ENCODE measurements at regions not wholly inside any gene's neighbourhood (a gene's known extent, or its start where the extent isn't known, plus 50 kb on each side); places are given as distances from the start of the nearest gene placed in this dataset.
"Not testable (repeated sequence)": the region's sequence is repeated elsewhere in the genome, so short reads cannot be mapped to it uniquely, and the experiment has no call there.

GRCh38 chr16:29195116-29195872, 210.4 kb downstream of the LAT start:
- DNase-seq = not testable (repeated sequence)

GRCh38 chr16:29194185-29194844, 209.5 kb downstream of the LAT start:
- DNase-seq = not testable (repeated sequence)

- not testable (repeated sequence) for DNase-seq
Measured at GRCh38 chr16:29193634-29194033, 208.8 kb downstream of the LAT start.

GRCh38 chr16:29193248-29193574, 208.4 kb downstream of the LAT start:
- not testable (repeated sequence) for DNase-seq

- DNase-seq = no peak
Measured at GRCh38 chr16:29192329-29193247, 207.7 kb downstream of the LAT start.

GRCh38 chr16:29191636-29192180, 206.9 kb downstream of the LAT start:
- not testable (repeated sequence) for DNase-seq

GRCh38 chr16:29190553-29191431, 205.9 kb downstream of the LAT start:
- DNase-seq = not testable (repeated sequence)

- DNase-seq = not testable (repeated sequence)
Measured at GRCh38 chr16:29188806-29189205, 204.0 kb downstream of the LAT start.

GRCh38 chr16:29186306-29187220, 201.7 kb downstream of the LAT start:
- not testable (repeated sequence) for DNase-seq

- DNase-seq = not testable (repeated sequence)
Measured at GRCh38 chr16:29185872-29186271, 201.0 kb downstream of the LAT start.

GRCh38 chr16:29184738-29185438, 200.0 kb downstream of the LAT start:
- not testable (repeated sequence) for DNase-seq

GRCh38 chr16:29182940-29183868, 198.4 kb downstream of the LAT start:
- not testable (repeated sequence) for DNase-seq

GRCh38 chr16:29182501-29182900, 197.6 kb downstream of the LAT start:
- DNase-seq = no peak

- DNase-seq = peak; percentile 9
Measured at GRCh38 chr16:29181921-29182411, 197.1 kb downstream of the LAT start.

- DNase-seq = not testable (repeated sequence)
Measured at GRCh38 chr16:29181254-29181780, 196.5 kb downstream of the LAT start.

- not testable (repeated sequence) for DNase-seq
Measured at GRCh38 chr16:29180206-29180600, 195.4 kb downstream of the LAT start.

- DNase-seq = not testable (repeated sequence)
Measured at GRCh38 chr16:29179401-29180205, 194.8 kb downstream of the LAT start.
